ENCODE measurements at regions not wholly inside any gene's neighbourhood (a gene's known extent, or its start where the extent isn't known, plus 50 kb on each side); places are given as distances from the start of the nearest gene placed in this dataset.

DNA sequence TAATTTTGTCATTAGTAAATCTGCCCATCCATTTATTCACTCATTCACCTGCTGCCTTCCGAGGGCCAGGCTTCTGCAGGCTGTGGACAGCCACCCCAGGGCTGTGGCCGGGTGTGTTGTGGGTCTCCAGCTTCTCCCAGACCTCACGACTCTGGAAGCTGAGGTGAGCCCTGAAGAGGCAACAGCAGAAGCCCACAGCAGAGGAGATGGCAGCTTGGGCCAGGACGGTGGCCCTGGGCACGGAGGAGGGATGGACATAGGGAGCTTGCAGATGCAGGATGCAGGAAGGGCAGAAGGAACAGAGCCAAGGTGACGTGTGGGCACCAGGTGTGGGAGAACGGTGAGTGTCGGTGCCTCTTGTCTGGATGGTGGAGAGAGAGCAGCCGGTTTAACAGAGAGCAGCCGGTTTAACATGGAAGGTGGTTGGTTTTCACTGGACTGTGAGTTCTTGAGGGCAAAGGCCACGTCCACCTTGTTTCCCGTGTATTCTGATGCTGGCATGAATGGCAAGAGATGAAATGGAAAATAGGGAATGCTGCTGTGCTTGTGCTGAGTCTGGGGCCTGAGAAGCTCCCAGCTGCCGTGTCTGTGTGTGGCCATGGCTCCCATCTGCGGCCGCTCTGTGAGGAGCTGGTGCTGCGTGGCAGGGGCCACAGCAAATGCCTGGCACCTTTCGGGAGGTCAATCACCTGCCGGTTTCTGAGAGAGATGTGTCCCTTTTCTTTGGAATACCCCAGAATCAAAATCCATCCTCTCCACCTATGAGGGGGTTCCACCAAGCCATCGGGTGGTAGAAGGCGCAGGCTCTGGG lies 669.9 kb downstream of the BRD1 start:
- no peak for DNase-seq

GRCh38 chr22:49156662-49157285 lies 670.9 kb downstream of the BRD1 start:
- no peak for DNase-seq

DNA sequence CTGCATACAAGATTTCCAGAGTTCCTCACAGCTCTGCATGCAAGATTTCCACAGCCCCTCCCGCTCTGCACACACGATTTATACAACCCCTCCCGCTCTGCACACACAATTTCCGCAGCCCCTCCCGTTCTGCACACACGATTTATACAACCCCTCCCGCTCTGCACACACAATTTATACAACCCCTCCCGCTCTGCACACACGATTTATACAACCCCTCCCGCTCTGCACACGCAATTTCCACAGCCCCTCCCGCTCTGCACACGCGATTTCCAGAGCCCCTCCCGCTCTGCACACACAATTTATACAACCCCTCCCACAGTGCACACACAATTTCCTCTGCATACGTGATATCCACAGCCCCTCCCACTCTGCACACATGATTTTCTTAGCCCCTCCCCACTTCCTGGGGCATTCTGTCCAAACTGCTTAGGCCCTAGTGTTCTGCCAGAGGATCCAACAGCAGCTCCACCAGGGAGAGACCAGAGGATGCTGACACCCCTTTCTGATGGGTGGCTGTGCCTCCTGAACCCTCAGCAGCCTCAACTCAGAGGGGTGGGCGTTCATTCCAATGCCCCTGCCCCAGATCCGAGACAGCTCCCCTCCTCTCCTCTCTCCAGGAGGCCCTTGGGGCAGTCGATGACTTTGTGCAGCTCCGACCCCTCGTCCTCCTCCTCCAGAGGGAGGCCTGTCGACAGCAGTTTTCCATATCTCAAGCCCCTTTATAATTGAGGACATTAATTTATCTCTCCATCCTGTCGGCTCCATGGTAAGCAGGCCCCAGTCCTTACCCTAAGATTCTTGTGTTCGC lies 671.7 kb downstream of the BRD1 start:
- no peak for DNase-seq

DNA sequence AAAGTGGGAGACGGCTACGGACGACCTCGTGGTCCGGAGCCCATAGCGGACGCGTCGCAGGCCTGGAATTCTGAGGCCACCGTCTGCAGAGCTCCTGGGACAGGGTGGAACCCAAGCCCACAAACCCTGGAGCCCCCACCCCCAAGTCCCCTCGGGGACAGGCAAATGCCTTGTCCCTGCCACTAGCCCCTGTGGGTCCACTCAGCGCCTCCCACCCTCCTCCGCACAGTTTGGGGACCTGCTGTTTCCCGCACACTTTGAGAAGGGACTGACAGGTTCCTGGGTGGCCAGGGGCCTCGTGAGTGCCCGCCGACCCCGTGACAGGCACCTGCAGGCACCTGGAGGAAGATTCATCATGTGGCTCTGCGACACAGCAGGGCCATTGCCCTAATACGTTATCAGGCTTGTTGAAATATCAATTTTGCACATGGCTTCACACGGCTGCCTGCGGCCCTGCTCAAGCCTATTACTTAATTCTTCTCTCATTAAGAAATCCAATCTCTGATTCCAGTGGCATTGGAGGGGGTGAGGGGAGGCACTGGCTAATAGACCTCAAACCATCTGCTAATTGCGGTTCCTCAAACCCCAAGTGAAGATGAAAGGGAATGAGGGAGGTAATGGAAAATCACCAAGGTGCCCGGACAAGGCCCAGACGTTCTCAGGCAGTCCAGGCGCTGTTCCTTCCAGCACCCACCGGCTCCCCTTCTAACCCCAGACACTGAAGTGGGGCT lies 672.5 kb downstream of the BRD1 start:
- no peak for DNase-seq

- DNase-seq = no peak
Measured at GRCh38 chr22:49154433-49154832, 673.2 kb downstream of the BRD1 start.

DNA sequence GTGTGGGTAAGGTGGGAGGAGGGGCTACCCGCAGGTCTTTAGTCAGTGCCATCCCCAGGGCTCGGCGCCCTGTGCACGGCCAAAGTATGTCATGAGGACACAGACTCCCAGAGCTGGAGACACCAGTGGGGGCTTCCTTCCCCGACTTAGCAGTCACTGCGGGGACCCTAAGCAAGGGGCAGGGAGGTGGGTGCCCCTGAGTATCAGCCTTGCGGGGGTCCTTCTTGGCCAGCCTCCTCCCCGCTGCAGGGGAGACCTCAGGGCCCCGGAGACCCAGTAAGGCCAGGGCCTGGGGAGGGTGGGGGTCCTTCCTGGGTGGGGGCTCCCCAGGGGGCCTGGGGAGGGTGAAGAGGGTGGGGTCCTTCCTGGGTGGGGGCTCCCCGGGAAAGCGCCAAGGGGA lies 673.8 kb downstream of the BRD1 start:
- no peak for DNase-seq

GRCh38 chr22:49152939-49153770 lies 674.5 kb downstream of the BRD1 start:
- no peak for DNase-seq

DNA sequence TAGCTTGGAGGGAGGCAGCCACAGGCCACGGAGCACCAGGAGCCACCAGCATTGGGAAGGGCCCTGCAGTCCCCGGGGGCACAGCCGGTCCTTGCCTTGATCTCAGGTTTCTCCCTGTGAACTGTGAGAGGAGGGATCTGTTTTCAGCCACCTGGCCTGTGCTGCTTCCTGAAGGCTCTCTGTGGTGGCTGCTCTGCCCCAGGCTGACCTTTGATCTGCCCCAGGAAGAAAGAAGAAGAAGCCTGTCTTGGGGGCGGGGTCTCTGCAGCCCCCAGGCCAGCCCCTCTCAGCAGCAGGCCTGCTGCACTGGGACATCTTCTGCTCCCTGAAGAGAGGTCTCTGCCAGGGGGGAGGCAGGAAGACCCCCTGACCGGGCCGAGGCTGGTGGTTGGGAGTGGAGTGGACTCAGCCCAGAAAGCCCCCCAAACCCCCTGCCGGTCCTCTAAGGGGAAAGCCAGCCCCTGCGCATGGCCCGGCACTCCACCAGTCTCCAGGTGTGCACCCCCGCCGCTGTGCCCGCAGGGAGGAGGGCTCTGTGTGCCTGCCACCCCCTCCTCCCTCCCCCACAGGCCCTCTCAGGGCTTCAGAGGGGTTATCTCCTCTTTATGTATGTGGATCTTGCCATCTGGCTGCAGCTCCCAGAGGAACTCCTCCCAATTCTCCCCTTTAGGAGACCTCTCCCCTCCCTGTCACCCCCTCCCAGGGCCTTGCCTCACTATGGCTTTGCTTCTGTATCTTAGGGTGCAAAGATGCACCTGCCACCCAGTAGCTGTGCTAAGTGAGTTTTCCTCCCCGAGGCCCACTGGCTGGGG lies 675.3 kb downstream of the BRD1 start:
- DNase-seq = no peak

DNA sequence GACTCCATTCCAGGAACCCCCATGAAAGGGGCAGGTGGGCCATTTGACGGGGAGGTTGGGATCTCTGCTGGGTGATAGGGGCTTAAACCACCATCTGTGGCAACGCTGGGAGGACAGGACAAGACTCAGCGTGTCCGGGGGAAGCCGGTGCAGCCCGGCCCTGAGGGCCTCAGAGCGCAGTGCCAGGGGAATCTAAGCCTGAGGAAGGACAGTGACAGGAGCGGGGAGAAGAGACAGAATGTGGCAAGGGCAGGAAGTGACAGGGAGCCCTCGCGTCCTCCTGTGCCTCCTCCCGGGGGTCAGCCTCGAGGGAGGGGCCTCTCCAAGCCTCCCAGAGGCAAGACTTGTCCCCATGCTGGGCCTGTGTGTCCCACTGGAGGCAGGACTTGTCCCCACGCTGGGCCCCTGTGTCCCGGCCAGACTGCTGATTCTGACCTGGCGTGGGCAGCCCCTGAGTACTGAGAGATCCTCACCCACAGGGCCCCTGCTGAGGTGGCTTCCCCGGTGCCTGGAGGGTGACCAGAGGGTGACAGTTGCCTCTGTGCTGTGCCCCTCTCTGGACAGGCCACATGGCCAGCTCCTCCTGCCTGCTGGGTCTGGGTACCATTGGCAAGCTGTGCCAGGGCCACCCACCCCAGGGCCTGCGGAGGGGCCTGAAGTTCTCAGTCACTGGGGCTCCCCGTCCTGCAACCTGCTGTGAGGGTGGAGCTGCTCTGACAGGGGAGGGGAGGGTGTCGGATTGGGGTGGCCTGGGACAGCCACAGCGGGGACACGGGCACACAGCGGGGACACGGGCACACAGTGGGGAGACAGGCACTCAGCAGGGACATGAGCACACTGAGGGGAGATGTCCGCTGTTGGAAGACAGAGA lies 676.2 kb downstream of the BRD1 start:
- no peak for DNase-seq

DNA sequence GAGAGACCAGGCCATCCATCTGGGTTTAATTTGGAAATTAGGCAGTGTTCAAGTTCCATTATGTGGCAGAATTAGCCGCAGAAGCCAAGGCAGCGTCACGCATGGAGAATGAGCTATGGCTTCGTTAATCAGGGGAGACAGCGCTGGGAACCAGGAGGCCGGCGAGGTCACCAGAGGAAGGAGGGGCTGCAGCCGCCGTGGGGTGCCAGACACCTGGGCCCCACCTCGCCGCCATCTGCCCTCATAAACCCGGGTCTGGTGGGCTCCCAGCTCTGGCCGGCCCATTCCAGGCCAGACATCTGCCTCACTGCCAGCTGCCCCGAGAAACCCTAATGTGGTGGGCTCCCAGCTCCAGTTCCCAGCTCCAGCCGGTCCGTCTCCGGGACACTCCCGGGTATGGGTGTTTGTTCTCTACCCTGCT lies 676.9 kb downstream of the BRD1 start:
- no peak for DNase-seq

GRCh38 chr22:49149721-49150608 lies 677.7 kb downstream of the BRD1 start:
- DNase-seq = no peak

GRCh38 chr22:49148895-49149418 lies 678.7 kb downstream of the BRD1 start:
- no peak for DNase-seq

GRCh38 chr22:49147617-49148175 lies 680.0 kb downstream of the BRD1 start:
- no peak for DNase-seq

- DNase-seq = no peak
Measured at GRCh38 chr22:49147171-49147570, 680.5 kb downstream of the BRD1 start.

- DNase-seq = no peak
Measured at GRCh38 chr22:49146511-49146910, 681.2 kb downstream of the BRD1 start.

GRCh38 chr22:49143812-49144211 lies 683.9 kb downstream of the BRD1 start:
- no peak for DNase-seq

- no peak for DNase-seq
Measured at GRCh38 chr22:49142891-49143290, 684.8 kb downstream of the BRD1 start.

GRCh38 chr22:49142296-49142695 lies 685.4 kb downstream of the BRD1 start:
- no peak for DNase-seq

Data from inflammatory macrophage treated with lipopolysaccharide for 1 hour (primary cell).